ENCODE measurements at regions not wholly inside any gene's neighbourhood (a gene's known extent, or its start where the extent isn't known, plus 50 kb on each side); places are given as distances from the start of the nearest gene placed in this dataset.

- no peaks in the 10 kb centered on the region for H3K27me3 ChIP-seq (ENCODE audit: insufficient read depth, low read length)
Measured at GRCh38 chr11:116567721-116568242, 205.0 kb downstream of the BUD13 start.

GRCh38 chr11:116563712-116564047 lies 209.1 kb downstream of the BUD13 start:
- Histone ChIP-seq H2AFZ (ENCODE audit: low read length) (no peak overlapping the region), H3K4me3 (ENCODE audit: low read depth, low read length, poor library complexity, severe bottlenecking) (no peak overlapping the region), H4K20me1 (ENCODE audit: insufficient read depth, low read length) (no peaks in the 10 kb centered on the region), H3K36me3 (ENCODE audit: insufficient read depth, low read length) (no peaks in the 10 kb centered on the region), H3K9ac (ENCODE audit: low read length) (no peak overlapping the region), H3K27me3 (ENCODE audit: insufficient read depth, low read length) (no peaks in the 10 kb centered on the region), H3K4me1 (ENCODE audit: insufficient read depth, low read length, severe bottlenecking) (no peaks in the 10 kb centered on the region), H3F3A (ENCODE audit: insufficient read depth, low read length) (no peaks in the 10 kb centered on the region), H3K4me2 (ENCODE audit: low read length) (no peak overlapping the region), H3K79me2 (ENCODE audit: insufficient read depth, low read length) (no peaks in the 10 kb centered on the region), H3K9me2 (ENCODE audit: low read depth, low read length) (no peaks in the 10 kb centered on the region), H3K27ac (ENCODE audit: low read depth, low read length, poor library complexity, severe bottlenecking) (no peak overlapping the region), H3K9me3 (ENCODE audit: low read length) (no peaks in the 10 kb centered on the region)
- TF ChIP-seq EZH2 (IDR thresholded peaks at IDR 0.05; ENCODE audit: borderline replicate concordance, low read length) = no peak
- no peak for TF ChIP-seq CTCF (IDR thresholded peaks at IDR 0.05; ENCODE audit: low read length)

More at GRCh38 chr11:116567721-116568242, 205.0 kb downstream of the BUD13 start:
- Histone ChIP-seq H3K4me2 (ENCODE audit: low read length) (no peak overlapping the region), H3F3A (ENCODE audit: insufficient read depth, low read length) (no peaks in the 10 kb centered on the region), H3K9ac (ENCODE audit: low read length) (no peak overlapping the region), H3K9me3 (ENCODE audit: low read length) (no peaks in the 10 kb centered on the region), H4K20me1 (ENCODE audit: insufficient read depth, low read length) (no peaks in the 10 kb centered on the region), H3K4me3 (ENCODE audit: low read depth, low read length, poor library complexity, severe bottlenecking) (no peak overlapping the region), H3K27ac (ENCODE audit: low read depth, low read length, poor library complexity, severe bottlenecking) (no peak overlapping the region), H3K4me1 (ENCODE audit: insufficient read depth, low read length, severe bottlenecking) (no peaks in the 10 kb centered on the region), H3K79me2 (ENCODE audit: insufficient read depth, low read length) (no peaks in the 10 kb centered on the region), H3K36me3 (ENCODE audit: insufficient read depth, low read length) (no peaks in the 10 kb centered on the region), H3K9me2 (ENCODE audit: low read depth, low read length) (no peaks in the 10 kb centered on the region), H2AFZ (ENCODE audit: low read length) (no peak overlapping the region)
- TF ChIP-seq CTCF (IDR thresholded peaks at IDR 0.05; ENCODE audit: low read length) (no peak), EZH2 (IDR thresholded peaks at IDR 0.05; ENCODE audit: borderline replicate concordance, low read length) (no peak)

- Histone ChIP-seq H3K4me3 (ENCODE audit: low read depth, low read length, poor library complexity, severe bottlenecking) (no peak overlapping the region), H3K27ac (ENCODE audit: low read depth, low read length, poor library complexity, severe bottlenecking) (no peak overlapping the region), H3K9me3 (ENCODE audit: low read length) (no peaks in the 10 kb centered on the region), H4K20me1 (ENCODE audit: insufficient read depth, low read length) (no peaks in the 10 kb centered on the region), H3K9me2 (ENCODE audit: low read depth, low read length) (no peaks in the 10 kb centered on the region), H3K36me3 (ENCODE audit: insufficient read depth, low read length) (no peaks in the 10 kb centered on the region), H3K27me3 (ENCODE audit: insufficient read depth, low read length) (no peaks in the 10 kb centered on the region), H3K79me2 (ENCODE audit: insufficient read depth, low read length) (no peaks in the 10 kb centered on the region), H2AFZ (ENCODE audit: low read length) (no peak overlapping the region), H3F3A (ENCODE audit: insufficient read depth, low read length) (no peaks in the 10 kb centered on the region), H3K4me1 (ENCODE audit: insufficient read depth, low read length, severe bottlenecking) (no peaks in the 10 kb centered on the region), H3K4me2 (ENCODE audit: low read length) (no peak overlapping the region), H3K9ac (ENCODE audit: low read length) (no peak overlapping the region)
- TF ChIP-seq CTCF (IDR thresholded peaks at IDR 0.05; ENCODE audit: low read length) = no peak
Measured at GRCh38 chr11:116563028-116563711, 209.6 kb downstream of the BUD13 start.

All from OCI-LY1 (cell line).